Transverse colon (tissue), 3 donors: ENCODE measurements at regions not wholly inside any gene's neighbourhood (a gene's known extent, or its start where the extent isn't known, plus 50 kb on each side); places are given as distances from the start of the nearest gene placed in this dataset.

Experiments
- CTCF ChIP-seq, 5 experiments: fragments of 200-600 bp in 3 of 5; fragments of 450-650 bp in 2 of 5; sonication (generic) in 3 of 5; IDR thresholded peaks; 1 replicate in 2 of 5; 2 replicates in 3 of 5; pipeline ENCODE4 v1.5.1; 2016 to 2017; ENCODE audit warnings: antibody characterized with exemption in 5 of 5, inconsistent platforms in 3 of 5, mild to moderate bottlenecking in 2 of 5, moderate library complexity in 1 of 5
- EP300 ChIP-seq: sonication (generic); formaldehyde crosslinking; IDR thresholded peaks from one replicate; pipeline ENCODE4 v1.6.1; 2017; ENCODE audit warnings: antibody characterized with exemption, low read depth

GRCh38 chr1:78325293-78325692, 165.5 kb upstream of the PTGFR start:
- TF ChIP-seq CTCF (IDR thresholded peaks at IDR 0.05): no peak
- no peak for TF ChIP-seq EP300
